Activated CD4-positive, alpha-beta T cell treated with anti-CD3 and anti-CD28 coated beads for 36 hours (primary cell): ENCODE measurements at regions not wholly inside any gene's neighbourhood (a gene's known extent, or its start where the extent isn't known, plus 50 kb on each side); places are given as distances from the start of the nearest gene placed in this dataset.
A peak's percentile ranks its signal among the peaks of the same experiment; 100 is the strongest.

Experiments
- ATAC-seq: fragments of 200-7000 bp; cut with Tn5 transposase; one replicate; pipeline ENCODE4 v1.10.0; 2021; ENCODE audit warnings: mild to moderate bottlenecking, moderate library complexity
- CTCF ChIA-PET: fragments of 350-600 bp; sonication (Branson Sonifier 250); formaldehyde crosslinking; loops from one replicate; lab custom pipeline; 2021; ENCODE audit warnings: antibody characterized with exemption; lab: Charles Lee
- POLR2A ChIA-PET: fragments of 350-600 bp; sonication (Branson Sonifier 250); formaldehyde crosslinking; loops from one replicate; lab custom pipeline; 2021; ENCODE audit warnings: antibody characterized with exemption, inconsistent platforms; lab: Charles Lee
- DNase-seq: peaks from one replicate; pipeline ENCODE4 v3.0.0-alpha.2; 2020
- H3K27ac Mint-ChIP-seq: one replicate; pipeline ENCODE4 v1.8.0; 2021; ENCODE audit warnings: mixed read lengths
- H3K27me3 Mint-ChIP-seq: one replicate; pipeline ENCODE4 v1.8.0; 2021; ENCODE audit warnings: mixed read lengths
- H3K36me3 Mint-ChIP-seq: one replicate; pipeline ENCODE4 v1.8.0; 2021; ENCODE audit warnings: low read depth, mixed read lengths
- H3K4me1 Mint-ChIP-seq: one replicate; pipeline ENCODE4 v1.8.0; 2021; ENCODE audit warnings: mixed read lengths
- H3K4me3 Mint-ChIP-seq: one replicate; pipeline ENCODE4 v1.8.0; 2021; ENCODE audit warnings: mild to moderate bottlenecking, moderate library complexity, mixed read lengths
- H3K9me3 Mint-ChIP-seq: one replicate; pipeline ENCODE4 v1.8.0; 2021; ENCODE audit warnings: low read depth, mixed read lengths
- intact Hi-C, 2 experiments: fragments of 100-400 bp; cut with DNase I in 1 of 2; cut with micrococcal nuclease in 1 of 2; formaldehyde crosslinking; loops; one replicate each; pipeline versions ENCODE4 v1.14.2 to v1.15.1; 2022 to 2024; cut with DNase I, micrococcal nuclease

GRCh38 chr3:66822186-66823008 is 175.7 kb upstream of the KBTBD8 start:
- intact Hi-C loops: loop anchor here in 1 of 2 experiments (1.0 kb wide), 1 partner anchor 546 kb away; no protein-coding TSS in a partner anchor
- Mint-ChIP-seq H3K36me3 (no peaks in the 10 kb centered on the region), H3K27ac (no peak overlapping the region), H3K4me1 (no peaks in the 10 kb centered on the region), H3K9me3 (no peaks in the 10 kb centered on the region), H3K27me3 (peaks cover 3% of the 10 kb centered on the region), H3K4me3 (no peak overlapping the region)
- POLR2A ChIA-PET: interaction anchor here (0.5 kb wide), 1 partner anchor 96 kb away, joined by 3 read pairs; no protein-coding TSS in a partner anchor
- DNase-seq (peak; percentile 79), ATAC-seq (peak; percentile 84)
- CTCF ChIA-PET: interaction anchor here (0.6 to 3.3 kb wide), 33 partner anchors 9 to 574 kb away, joined by 3 to 39 read pairs (median 4); no protein-coding TSS in a partner anchor

- POLR2A ChIA-PET: no interaction called here
- no peak for DNase-seq
- no peaks in the 10 kb centered on the region for H3K9me3 Mint-ChIP-seq
- CTCF ChIA-PET: interaction anchor here (0.6 to 3.3 kb wide), 18 partner anchors 8 to 574 kb away, joined by 3 to 39 read pairs (median 6); no protein-coding TSS in a partner anchor
- no peak overlapping the region for H3K4me3 Mint-ChIP-seq
- no peaks in the 10 kb centered on the region for H3K4me1 Mint-ChIP-seq
- ATAC-seq: no peak
- intact Hi-C loops: no loop called here
- no peak overlapping the region for H3K27ac Mint-ChIP-seq
- H3K27me3 Mint-ChIP-seq: peaks cover 2% of the 10 kb centered on the region
- no peaks in the 10 kb centered on the region for H3K36me3 Mint-ChIP-seq
These were observed 175.1 kb upstream of the KBTBD8 start for GRCh38 chr3:66823009-66823397.

GRCh38 chr3:66823532-66823931 is 174.6 kb upstream of the KBTBD8 start:
- H3K27ac Mint-ChIP-seq: no peak overlapping the region
- CTCF ChIA-PET: interaction anchor here (1.0 to 3.3 kb wide), 5 partner anchors 14 to 570 kb away, joined by 3 to 39 read pairs (median 15); no protein-coding TSS in a partner anchor
- no peaks in the 10 kb centered on the region for H3K36me3 Mint-ChIP-seq
- H3K9me3 Mint-ChIP-seq: no peaks in the 10 kb centered on the region
- intact Hi-C loops: no loop called here
- POLR2A ChIA-PET: no interaction called here
- no peak for ATAC-seq
- peaks cover 2% of the 10 kb centered on the region for H3K27me3 Mint-ChIP-seq
- no peaks in the 10 kb centered on the region for H3K4me1 Mint-ChIP-seq
- H3K4me3 Mint-ChIP-seq: no peak overlapping the region
- DNase-seq: no peak

- intact Hi-C loops: no loop called here
- DNase-seq (no peak), ATAC-seq (no peak)
- Mint-ChIP-seq H3K27ac (no peak overlapping the region), H3K4me3 (no peak overlapping the region), H3K36me3 (no peaks in the 10 kb centered on the region), H3K9me3 (no peaks in the 10 kb centered on the region), H3K4me1 (no peaks in the 10 kb centered on the region), H3K27me3 (peaks cover 2% of the 10 kb centered on the region)
- POLR2A ChIA-PET: no interaction called here
- CTCF ChIA-PET: interaction anchor here (1.2 kb wide), 1 partner anchor 571 kb away, joined by 3 read pairs; no protein-coding TSS in a partner anchor
These were observed 172.7 kb upstream of the KBTBD8 start for GRCh38 chr3:66825375-66825774.

GRCh38 chr3:66827726-66828125 is 170.4 kb upstream of the KBTBD8 start:
- no peaks in the 10 kb centered on the region for H3K9me3 Mint-ChIP-seq
- intact Hi-C loops: no loop called here
- CTCF ChIA-PET: interaction anchor here (1.4 kb wide), 1 partner anchor 9 kb away, joined by 4 read pairs; no protein-coding TSS in a partner anchor
- no peak overlapping the region for H3K4me3 Mint-ChIP-seq
- no peaks in the 10 kb centered on the region for H3K4me1 Mint-ChIP-seq
- H3K27me3 Mint-ChIP-seq: no peaks in the 10 kb centered on the region
- no peak overlapping the region for H3K27ac Mint-ChIP-seq
- POLR2A ChIA-PET: no interaction called here
- ATAC-seq (no peak), DNase-seq (no peak)
- no peaks in the 10 kb centered on the region for H3K36me3 Mint-ChIP-seq

GRCh38 chr3:66828303-66828702 is 169.8 kb upstream of the KBTBD8 start:
- Mint-ChIP-seq H3K27me3 (no peaks in the 10 kb centered on the region), H3K36me3 (no peaks in the 10 kb centered on the region), H3K4me3 (no peak overlapping the region), H3K4me1 (no peaks in the 10 kb centered on the region), H3K27ac (no peak overlapping the region), H3K9me3 (no peaks in the 10 kb centered on the region)
- ATAC-seq: no peak
- intact Hi-C loops: no loop called here
- CTCF ChIA-PET: interaction anchor here (1.7 kb wide), 1 partner anchor 574 kb away, joined by 8 read pairs; no protein-coding TSS in a partner anchor
- POLR2A ChIA-PET: no interaction called here
- no peak for DNase-seq

GRCh38 chr3:66830301-66830700 is 167.8 kb upstream of the KBTBD8 start:
- H3K9me3 Mint-ChIP-seq: no peaks in the 10 kb centered on the region
- ATAC-seq (no peak), DNase-seq (no peak)
- H3K27ac Mint-ChIP-seq: no peak overlapping the region
- H3K36me3 Mint-ChIP-seq: no peaks in the 10 kb centered on the region
- H3K4me1 Mint-ChIP-seq: no peaks in the 10 kb centered on the region
- ChIA-PET CTCF (interaction anchor here (2.3 kb wide), 1 partner anchor 8 kb away, joined by 15 read pairs; no protein-coding TSS in a partner anchor), POLR2A (no interaction called here)
- H3K27me3 Mint-ChIP-seq: peaks cover 2% of the 10 kb centered on the region
- intact Hi-C loops: no loop called here
- no peak overlapping the region for H3K4me3 Mint-ChIP-seq

- ATAC-seq (no peak), DNase-seq (no peak)
- ChIA-PET POLR2A (no interaction called here), CTCF (interaction anchor here (0.7 to 2.3 kb wide), 3 partner anchors 10 to 463 kb away, joined by 3 to 15 read pairs (median 3); no protein-coding TSS in a partner anchor)
- intact Hi-C loops: no loop called here
- Mint-ChIP-seq H3K4me1 (no peaks in the 10 kb centered on the region), H3K27ac (no peak overlapping the region), H3K27me3 (peaks cover 4% of the 10 kb centered on the region), H3K36me3 (no peaks in the 10 kb centered on the region), H3K9me3 (no peaks in the 10 kb centered on the region), H3K4me3 (no peak overlapping the region)
These were observed 166.2 kb upstream of the KBTBD8 start for GRCh38 chr3:66831931-66832330.

- Mint-ChIP-seq H3K4me1 (no peaks in the 10 kb centered on the region), H3K36me3 (no peaks in the 10 kb centered on the region), H3K27me3 (peaks cover 4% of the 10 kb centered on the region), H3K9me3 (no peaks in the 10 kb centered on the region), H3K27ac (no peak overlapping the region), H3K4me3 (no peak overlapping the region)
- POLR2A ChIA-PET: no interaction called here
- no peak for ATAC-seq
- CTCF ChIA-PET: no interaction called here
- intact Hi-C loops: no loop called here
- DNase-seq: no peak
These were observed 161.5 kb upstream of the KBTBD8 start for GRCh38 chr3:66836363-66837152.

- peaks cover 4% of the 10 kb centered on the region for H3K27me3 Mint-ChIP-seq
- intact Hi-C loops: no loop called here
- ChIA-PET CTCF (interaction anchor here (0.9 kb wide), 1 partner anchor 22 kb away, joined by 3 read pairs; no protein-coding TSS in a partner anchor), POLR2A (no interaction called here)
- no peaks in the 10 kb centered on the region for H3K9me3 Mint-ChIP-seq
- ATAC-seq (no peak), DNase-seq (no peak)
- no peaks in the 10 kb centered on the region for H3K36me3 Mint-ChIP-seq
- H3K4me1 Mint-ChIP-seq: no peaks in the 10 kb centered on the region
- H3K27ac Mint-ChIP-seq: no peak overlapping the region
- no peak overlapping the region for H3K4me3 Mint-ChIP-seq
These were observed 159.4 kb upstream of the KBTBD8 start for GRCh38 chr3:66838704-66839103.

GRCh38 chr3:66839508-66839907 is 158.6 kb upstream of the KBTBD8 start:
- intact Hi-C loops: no loop called here
- no peaks in the 10 kb centered on the region for H3K9me3 Mint-ChIP-seq
- POLR2A ChIA-PET: no interaction called here
- CTCF ChIA-PET: no interaction called here
- H3K4me3 Mint-ChIP-seq: no peak overlapping the region
- no peaks in the 10 kb centered on the region for H3K36me3 Mint-ChIP-seq
- peaks cover 5% of the 10 kb centered on the region for H3K27me3 Mint-ChIP-seq
- no peak for ATAC-seq
- no peak for DNase-seq
- H3K27ac Mint-ChIP-seq: no peak overlapping the region
- H3K4me1 Mint-ChIP-seq: no peaks in the 10 kb centered on the region
